ENCODE measurements at regions not wholly inside any gene's neighbourhood (a gene's known extent, or its start where the extent isn't known, plus 50 kb on each side); places are given as distances from the start of the nearest gene placed in this dataset.

GRCh38 chr2:60149176-60149575 lies 404.3 kb downstream of the BCL11A start:
- TF ChIP-seq GATA2 (IDR thresholded peaks at IDR 0.05; ENCODE audit: low read depth, low read length) (no peak), GATA3 (IDR thresholded peaks at IDR 0.05; ENCODE audit: low read depth, low read length) (no peak)
